22Rv1 (cell line): ENCODE measurements at regions not wholly inside any gene's neighbourhood (a gene's known extent, or its start where the extent isn't known, plus 50 kb on each side); places are given as distances from the start of the nearest gene placed in this dataset.
"Not testable (repeated sequence)": the region's sequence is repeated elsewhere in the genome, so short reads cannot be mapped to it uniquely, and the experiment has no call there.

Experiments
- CTCF ChIP-seq: fragments of 450-650 bp; IDR thresholded peaks from 2 replicates; pipeline ENCODE4 v1.5.1; 2017; ENCODE audit warnings: mild to moderate bottlenecking
- ZFX ChIP-seq: fragments of 450-650 bp; IDR thresholded peaks from 2 replicates; pipeline ENCODE4 v1.6.1; 2017; ENCODE audit warnings: antibody characterized with exemption, borderline replicate concordance

- TF ChIP-seq CTCF, ZFX: not testable (repeated sequence)
Measured at GRCh38 chr1:121469395-121469794, 284.6 kb downstream of the SRGAP2C start.
